LNCaP clone FGC (cell line): ENCODE measurements at regions not wholly inside any gene's neighbourhood (a gene's known extent, or its start where the extent isn't known, plus 50 kb on each side); places are given as distances from the start of the nearest gene placed in this dataset.

Source experiments
- DNase-seq: peaks from one replicate; pipeline ENCODE4 v3.0.0-alpha.2; 2011; ENCODE audit warnings: low read depth
- H3K4me3 ChIP-seq: 2 replicates; pipeline ENCODE4 v1.5.1; 2011; ENCODE audit warnings: mild to moderate bottlenecking, low read depth, low read length, control low read depth
- TF ChIP-seq, protein P1 (sequence below): IDR thresholded peaks from 2 replicates; pipeline ENCODE4 v1.5.1; 2012; ENCODE audit warnings: mild to moderate bottlenecking; ENCODE audit not compliant: control insufficient read depth, insufficient read depth; ENCODE audit errors: extremely low read depth

DNA sequence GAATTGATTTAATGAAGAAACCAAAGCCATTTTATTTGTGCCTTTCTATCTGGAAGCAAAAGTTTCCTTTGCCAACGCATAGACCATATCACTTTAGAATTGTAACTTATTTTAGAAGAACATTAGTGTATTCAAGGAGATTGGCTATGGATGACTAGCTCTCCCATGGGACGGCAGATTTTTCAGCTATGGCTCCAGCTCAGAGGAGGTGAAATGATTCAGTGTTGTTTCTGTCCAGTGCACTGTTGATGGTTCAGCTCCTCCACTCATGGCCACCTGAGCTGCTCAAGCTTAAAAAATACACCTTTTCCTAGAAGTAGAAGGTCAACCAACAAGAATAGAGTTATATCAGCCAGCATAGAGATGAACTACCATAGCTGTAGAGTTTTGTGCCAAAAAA is 1597.5 kb upstream of the PIK3C3 start:
- TF ChIP-seq, protein P1, sequence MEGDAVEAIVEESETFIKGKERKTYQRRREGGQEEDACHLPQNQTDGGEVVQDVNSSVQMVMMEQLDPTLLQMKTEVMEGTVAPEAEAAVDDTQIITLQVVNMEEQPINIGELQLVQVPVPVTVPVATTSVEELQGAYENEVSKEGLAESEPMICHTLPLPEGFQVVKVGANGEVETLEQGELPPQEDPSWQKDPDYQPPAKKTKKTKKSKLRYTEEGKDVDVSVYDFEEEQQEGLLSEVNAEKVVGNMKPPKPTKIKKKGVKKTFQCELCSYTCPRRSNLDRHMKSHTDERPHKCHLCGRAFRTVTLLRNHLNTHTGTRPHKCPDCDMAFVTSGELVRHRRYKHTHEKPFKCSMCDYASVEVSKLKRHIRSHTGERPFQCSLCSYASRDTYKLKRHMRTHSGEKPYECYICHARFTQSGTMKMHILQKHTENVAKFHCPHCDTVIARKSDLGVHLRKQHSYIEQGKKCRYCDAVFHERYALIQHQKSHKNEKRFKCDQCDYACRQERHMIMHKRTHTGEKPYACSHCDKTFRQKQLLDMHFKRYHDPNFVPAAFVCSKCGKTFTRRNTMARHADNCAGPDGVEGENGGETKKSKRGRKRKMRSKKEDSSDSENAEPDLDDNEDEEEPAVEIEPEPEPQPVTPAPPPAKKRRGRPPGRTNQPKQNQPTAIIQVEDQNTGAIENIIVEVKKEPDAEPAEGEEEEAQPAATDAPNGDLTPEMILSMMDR: no peak
- DNase-seq: no peak
- no peak overlapping the region for H3K4me3 ChIP-seq

DNA sequence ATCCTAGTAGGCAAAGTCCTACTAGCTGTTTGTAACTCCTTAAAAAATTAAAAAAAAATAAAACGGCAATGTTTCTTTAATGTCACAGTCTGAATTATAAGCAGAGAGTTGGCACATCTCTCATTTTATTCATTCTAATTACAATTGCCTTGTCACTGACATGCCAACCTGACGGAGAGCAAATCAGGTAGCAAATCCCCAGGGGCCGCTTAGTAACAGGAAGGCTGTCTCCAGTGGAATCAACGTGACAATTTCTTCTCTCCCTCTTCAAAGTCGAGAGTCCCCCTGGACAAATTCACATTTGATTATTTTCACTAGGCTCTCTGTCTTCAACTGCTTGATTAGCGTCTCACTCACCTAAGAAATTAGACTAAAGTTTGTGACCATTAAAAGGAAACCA is 1598.9 kb upstream of the PIK3C3 start:
- H3K4me3 ChIP-seq: no peak overlapping the region
- no peak for DNase-seq
- TF ChIP-seq, protein P1: no peak

DNA sequence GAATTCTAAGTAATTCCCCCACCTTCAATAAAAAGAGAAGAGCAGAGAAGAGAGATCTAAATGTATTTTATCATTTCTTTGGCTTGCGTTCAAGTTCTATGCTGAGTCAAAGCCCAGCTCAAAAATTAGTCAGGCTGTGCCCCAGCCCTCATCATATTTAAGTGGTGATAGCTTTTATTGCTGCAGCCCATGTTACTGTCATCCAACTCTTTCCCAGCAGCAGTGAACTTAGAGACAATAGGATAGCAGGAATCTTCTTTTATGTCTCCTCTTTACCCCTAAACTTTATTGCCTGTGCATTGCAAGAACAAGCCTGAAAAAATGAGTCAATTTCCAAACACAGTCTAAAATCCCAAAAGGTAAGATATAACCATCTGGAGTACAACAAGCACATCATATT is 1599.3 kb upstream of the PIK3C3 start:
- no peak for DNase-seq
- no peak overlapping the region for H3K4me3 ChIP-seq
- TF ChIP-seq, protein P1: no peak

DNA sequence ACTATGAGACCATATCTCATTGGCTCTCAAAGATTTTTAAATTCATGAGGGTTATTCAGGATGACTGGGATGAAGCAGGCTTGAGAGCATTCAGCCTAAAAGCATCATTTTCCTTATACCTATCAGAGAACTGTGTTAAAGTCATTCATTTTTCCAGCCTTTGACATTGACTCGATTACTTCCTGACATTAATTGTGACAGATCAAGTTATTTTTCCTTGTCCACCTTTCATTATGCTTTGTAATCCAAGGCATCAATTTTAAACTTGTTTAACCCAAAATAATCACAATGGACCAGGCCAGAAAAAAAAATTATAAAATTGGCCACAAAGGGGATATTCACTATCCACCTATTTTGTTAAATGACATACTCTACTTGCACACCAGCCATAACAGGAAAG is 1606.8 kb upstream of the PIK3C3 start:
- no peak overlapping the region for H3K4me3 ChIP-seq
- DNase-seq: no peak
- TF ChIP-seq, protein P1: no peak

DNA sequence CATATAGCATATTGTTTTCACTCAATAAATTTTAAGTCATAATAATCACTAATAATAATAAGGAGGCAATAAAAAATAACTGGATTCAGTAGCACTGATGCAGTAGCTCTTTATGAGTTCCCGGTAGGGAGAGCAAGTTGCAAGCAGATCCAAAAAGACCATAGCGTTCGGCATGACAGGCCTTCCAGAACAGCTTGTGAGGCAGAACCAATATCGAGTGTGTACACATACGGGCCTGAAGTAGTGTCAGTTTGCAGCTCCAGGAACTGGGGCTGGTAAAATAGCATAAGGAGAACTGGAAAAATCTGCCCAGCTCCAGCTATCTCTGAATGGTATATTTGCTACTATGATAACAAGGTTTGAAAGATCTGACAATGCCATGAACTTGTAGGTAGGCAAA is 1607.8 kb upstream of the PIK3C3 start:
- H3K4me3 ChIP-seq: no peak overlapping the region
- no peak for DNase-seq
- TF ChIP-seq, protein P1: no peak

DNA sequence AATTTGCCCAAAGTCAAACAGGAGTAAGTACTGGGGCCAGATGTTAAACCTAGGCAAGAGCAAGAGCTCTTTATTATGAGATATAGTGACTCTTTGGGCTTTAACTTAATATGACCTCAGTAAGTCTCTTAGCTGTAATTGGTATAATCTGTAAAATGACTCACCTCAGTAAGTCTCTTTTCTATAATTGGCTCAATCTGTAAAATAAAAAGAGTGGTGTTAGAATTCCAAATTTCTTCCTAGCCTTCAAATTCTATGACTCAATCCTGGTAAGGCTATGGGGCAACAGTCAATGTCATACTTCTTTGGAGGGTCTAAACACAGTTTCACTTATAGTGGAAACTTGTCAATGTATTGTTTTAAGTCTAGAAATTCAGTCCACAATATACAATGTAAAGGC is 1608.9 kb upstream of the PIK3C3 start:
- TF ChIP-seq, protein P1: no peak

DNA sequence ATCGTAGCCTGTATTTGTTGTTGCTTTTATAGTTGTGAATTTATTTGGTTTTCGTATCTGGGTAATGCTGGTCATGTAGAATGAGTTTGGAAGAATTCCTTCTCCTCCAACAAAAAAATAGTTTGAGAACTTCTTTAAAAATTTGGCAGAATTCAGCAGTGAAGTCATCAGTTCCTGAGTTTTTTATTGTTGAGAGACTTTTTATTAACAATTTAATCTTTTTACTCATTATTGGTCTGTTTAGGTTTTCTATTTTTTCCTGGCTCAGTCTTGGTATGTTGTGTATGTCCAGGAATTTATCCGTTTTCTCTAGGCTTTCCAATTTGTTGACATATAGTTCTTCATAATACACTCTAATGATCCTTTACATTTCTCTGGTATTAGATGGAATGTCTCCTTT is 1613.3 kb upstream of the PIK3C3 start:
- TF ChIP-seq, protein P1: no peak
- no peak for DNase-seq
- H3K4me3 ChIP-seq: no peak overlapping the region

More for the DNA sequence above, 1608.9 kb upstream of the PIK3C3 start:
- no peak for DNase-seq
- no peak overlapping the region for H3K4me3 ChIP-seq
